Uterus (tissue), 3 donors: ENCODE measurements at regions not wholly inside any gene's neighbourhood (a gene's known extent, or its start where the extent isn't known, plus 50 kb on each side); places are given as distances from the start of the nearest gene placed in this dataset.

ENCODE experiments used
- DNase-seq, 2 donors: peaks; one replicate each; pipeline ENCODE4 v3.0.0-alpha.2; 2019 to 2020
- H3K27ac ChIP-seq, 2 donors: fragments of 200-600 bp; sonication (generic); 1 replicate in 1 of 2; 2 replicates in 1 of 2; pipeline ENCODE4 v1.5.1; 2016 to 2018
- H3K27me3 ChIP-seq, 2 donors: fragments of 200-600 bp; sonication (generic); one replicate each; pipeline ENCODE4 v1.5.1; 2018 to 2019; ENCODE audit warnings: control low read depth in 1 of 2
- H3K36me3 ChIP-seq, 2 donors: fragments of 200-600 bp; sonication (generic); one replicate each; pipeline ENCODE4 v1.5.1; 2019; ENCODE audit warnings: control low read depth in 1 of 2
- H3K4me1 ChIP-seq, 2 donors: fragments of 200-600 bp; sonication (generic); one replicate each; pipeline ENCODE4 v1.5.1; 2018 to 2019; ENCODE audit warnings: control low read depth in 1 of 2
- H3K4me3 ChIP-seq, 2 donors: fragments of 200-600 bp; sonication (generic); 1 replicate in 1 of 2; 2 replicates in 1 of 2; pipeline ENCODE4 v1.5.1; 2018 to 2019; ENCODE audit warnings: mild to moderate bottlenecking in 1 of 2
- H3K9me3 ChIP-seq, 2 donors: fragments of 200-600 bp; sonication (generic); one replicate each; pipeline ENCODE4 v1.5.1; 2019; ENCODE audit warnings: control low read depth in 1 of 2
- CTCF ChIP-seq, 4 experiments: fragments of 200-600 bp in 2 of 4; fragments of 450-650 bp in 2 of 4; sonication (generic) in 2 of 4; IDR thresholded peaks; one replicate each; pipeline ENCODE4 v1.5.1; 2016 to 2019; ENCODE audit warnings: antibody characterized with exemption in 4 of 4, mild to moderate bottlenecking in 2 of 4, moderate library complexity in 1 of 4
- POLR2A ChIP-seq, 2 donors: fragments of 450-650 bp; IDR thresholded peaks; one replicate each; pipeline ENCODE4 v1.6.1; 2016; ENCODE audit warnings: antibody characterized with exemption in 2 of 2, mild to moderate bottlenecking in 1 of 2, moderate library complexity in 1 of 2
- intact Hi-C: fragments of 100-400 bp; cut with DNase I; formaldehyde crosslinking; loops from one replicate; pipeline ENCODE4 v1.15.1; 2023; ENCODE audit warnings: low total_unique reads
- donor health status: DM: yes; HTN: yes; CAD: no.

- Histone ChIP-seq H3K4me3 (no peak overlapping the region), H3K27me3 (no peaks in the 10 kb centered on the region), H3K36me3 (no peaks in the 10 kb centered on the region), H3K27ac (no peak overlapping the region), H3K9me3 (no peaks in the 10 kb centered on the region), H3K4me1 (no peaks in the 10 kb centered on the region)
- intact Hi-C loops = no loop called here
- no peak for DNase-seq
- TF ChIP-seq CTCF (IDR thresholded peaks at IDR 0.05) (no peak), POLR2A (IDR thresholded peaks at IDR 0.05) (no peak)
These were observed 118.7 kb upstream of the E2F8 start for GRCh38 chr11:19359221-19360000.

DNA sequence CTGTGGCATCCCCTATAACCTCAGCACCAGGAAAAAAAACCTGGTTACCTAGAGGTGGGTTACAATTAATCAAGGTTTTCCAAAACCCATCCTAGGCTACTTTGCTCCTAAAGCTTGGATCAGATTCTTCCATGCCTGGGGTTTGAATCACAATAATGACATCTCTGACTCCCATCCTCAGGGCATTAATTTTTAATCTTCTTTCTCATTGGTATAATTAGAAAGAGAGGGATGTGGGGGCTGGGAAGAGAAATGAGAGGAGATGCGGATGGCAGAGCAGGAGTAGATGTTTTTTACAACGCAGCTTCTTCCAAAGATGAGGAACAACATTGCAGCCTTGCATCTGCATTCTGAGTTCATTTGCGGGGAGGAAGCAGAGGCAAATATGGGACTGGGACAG lies 117.2 kb upstream of the E2F8 start:
- Histone ChIP-seq H3K4me3 (no peak overlapping the region), H3K27me3 (no peaks in the 10 kb centered on the region), H3K4me1 (no peaks in the 10 kb centered on the region), H3K36me3 (no peaks in the 10 kb centered on the region), H3K27ac (no peak overlapping the region), H3K9me3 (no peaks in the 10 kb centered on the region)
- intact Hi-C loops = no loop called here
- no peak for DNase-seq
- no peak for TF ChIP-seq CTCF (IDR thresholded peaks at IDR 0.05)
- no peak for TF ChIP-seq POLR2A (IDR thresholded peaks at IDR 0.05)

DNA sequence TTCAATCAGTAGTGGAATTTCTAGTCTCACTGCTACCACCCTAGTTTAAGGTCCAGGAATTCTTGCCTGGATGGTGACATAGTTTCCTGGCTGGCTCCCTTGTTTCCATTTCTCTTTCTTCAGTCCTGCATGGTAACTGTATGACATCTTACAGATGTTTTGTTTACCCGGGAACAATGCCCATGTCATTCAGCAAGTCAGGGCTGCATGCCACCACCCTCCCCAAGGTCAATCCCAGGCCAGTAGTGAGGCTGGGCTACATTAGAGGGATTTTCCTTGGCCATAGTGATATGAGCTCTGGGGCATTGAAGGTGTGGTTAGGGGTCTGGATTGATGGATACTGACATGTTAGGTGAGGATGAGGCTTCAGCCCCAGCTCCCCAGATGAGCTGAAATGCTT lies 114.9 kb upstream of the E2F8 start:
- Histone ChIP-seq H3K9me3 (no peaks in the 10 kb centered on the region), H3K27ac (no peak overlapping the region), H3K27me3 (peaks cover 0 to 4% of the 10 kb centered on the region in 2 donors), H3K4me1 (no peaks in the 10 kb centered on the region), H3K36me3 (no peaks in the 10 kb centered on the region), H3K4me3 (no peak overlapping the region)
- intact Hi-C loops = no loop called here
- DNase-seq = no peak
- no peak for TF ChIP-seq POLR2A (IDR thresholded peaks at IDR 0.05)
- no peak for TF ChIP-seq CTCF (IDR thresholded peaks at IDR 0.05)

DNA sequence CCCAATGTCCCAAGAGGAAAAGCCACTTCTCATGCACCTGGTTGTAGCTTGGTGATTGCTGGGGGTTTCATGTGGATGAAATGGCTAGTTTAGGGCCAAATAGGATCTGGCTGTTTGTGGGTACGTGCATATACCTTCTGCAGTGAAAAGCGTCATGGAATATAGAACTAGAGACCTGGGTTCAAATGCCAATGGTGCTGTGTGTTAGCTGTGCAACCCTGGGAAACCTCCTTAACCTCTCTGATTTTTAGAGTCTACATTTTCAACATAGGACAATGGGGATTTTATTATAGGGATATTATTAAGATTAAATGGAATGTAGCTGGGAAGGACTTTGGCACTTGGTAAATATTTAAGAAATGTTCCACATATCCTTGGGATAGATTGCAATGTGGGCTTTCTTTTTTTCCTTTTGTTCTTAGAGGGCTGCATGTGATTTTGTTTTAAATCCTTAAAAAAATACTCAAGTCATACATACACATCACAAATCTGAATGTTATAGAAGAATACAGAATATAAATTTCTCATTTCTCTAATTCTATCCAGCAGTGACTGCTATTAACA lies 112.6 kb upstream of the E2F8 start:
- intact Hi-C loops = no loop called here
- TF ChIP-seq CTCF (IDR thresholded peaks at IDR 0.05) = no peak
- TF ChIP-seq POLR2A (IDR thresholded peaks at IDR 0.05) = no peak
- Histone ChIP-seq H3K27me3 (peaks cover 0 to 4% of the 10 kb centered on the region in 2 donors), H3K36me3 (no peaks in the 10 kb centered on the region), H3K9me3 (no peaks in the 10 kb centered on the region), H3K4me1 (no peaks in the 10 kb centered on the region), H3K4me3 (no peak overlapping the region), H3K27ac (no peak overlapping the region)
- no peak for DNase-seq

- Histone ChIP-seq H3K27me3 (peaks cover 0 to 6% of the 10 kb centered on the region in 2 donors), H3K4me3 (no peak overlapping the region), H3K9me3 (no peaks in the 10 kb centered on the region), H3K27ac (no peak overlapping the region), H3K4me1 (no peaks in the 10 kb centered on the region), H3K36me3 (no peaks in the 10 kb centered on the region)
- TF ChIP-seq CTCF (IDR thresholded peaks at IDR 0.05) (no peak), POLR2A (IDR thresholded peaks at IDR 0.05) (no peak)
- intact Hi-C loops = no loop called here
- DNase-seq = no peak
These were observed 112.0 kb upstream of the E2F8 start for GRCh38 chr11:19352771-19353160.
